ENCODE measurements at regions not wholly inside any gene's neighbourhood (a gene's known extent, or its start where the extent isn't known, plus 50 kb on each side); places are given as distances from the start of the nearest gene placed in this dataset.
A peak's percentile ranks its signal among the peaks of the same experiment; 100 is the strongest.

GRCh38 chr3:193028258-193028657, 110.6 kb upstream of the MB21D2 start:
- no peaks in the 10 kb centered on the region for H3K27me3 Mint-ChIP-seq (ENCODE audit: low read depth)
- ATAC-seq: peak; percentile 61
- POLR2A ChIA-PET: no interaction called here
- TF ChIP-seq JAZF1 (CRISPR knock-in tag; IDR thresholded peaks at IDR 0.05) (no peak), TEAD1 (CRISPR knock-in tag; IDR thresholded peaks at IDR 0.05) (no peak), E2F1 (CRISPR knock-in tag; IDR thresholded peaks at IDR 0.05) (no peak), NR2C2 (CRISPR knock-in tag; IDR thresholded peaks at IDR 0.05) (no peak), ZSCAN18 (CRISPR knock-in tag; IDR thresholded peaks at IDR 0.05) (no peak), NR1H2 (CRISPR knock-in tag; IDR thresholded peaks at IDR 0.05) (no peak), TCF7 (CRISPR knock-in tag; IDR thresholded peaks at IDR 0.05; ENCODE audit: low read depth) (no peak), ATF2 (CRISPR knock-in tag; IDR thresholded peaks at IDR 0.05; ENCODE audit: borderline replicate concordance, low read depth) (no peak), AFF4 (CRISPR knock-in tag; IDR thresholded peaks at IDR 0.05; ENCODE audit: borderline replicate concordance) (no peak), STAT6 (CRISPR knock-in tag; conservative IDR thresholded peaks at IDR 0.05; ENCODE audit: low read depth) (no peak), HMGXB4 (CRISPR knock-in tag; IDR thresholded peaks at IDR 0.05) (no peak), ZNF138 (CRISPR knock-in tag; conservative IDR thresholded peaks at IDR 0.05) (no peak), ZNF532 (CRISPR knock-in tag; IDR thresholded peaks at IDR 0.05; ENCODE audit: borderline replicate concordance) (no peak), FOXP4 (CRISPR knock-in tag; IDR thresholded peaks at IDR 0.05) (no peak), ATF1 (CRISPR knock-in tag; IDR thresholded peaks at IDR 0.05) (no peak), USF1 (CRISPR knock-in tag; IDR thresholded peaks at IDR 0.05) (no peak), MAX (CRISPR knock-in tag; IDR thresholded peaks at IDR 0.05) (no peak)

More at GRCh38 chr3:193028258-193028657, 110.6 kb upstream of the MB21D2 start:
- CTCF ChIA-PET: no interaction called here
- no peak for DNase-seq (ENCODE audit: low spot score)
- Mint-ChIP-seq H3K27ac (no peak overlapping the region), H3K4me3 (no peak overlapping the region), H3K4me1 (peaks cover 24% of the 10 kb centered on the region), H3K36me3 (no peaks in the 10 kb centered on the region), H3K9me3 (no peaks in the 10 kb centered on the region)
